Right kidney (tissue), 1 donor: ENCODE measurements at regions not wholly inside any gene's neighbourhood (a gene's known extent, or its start where the extent isn't known, plus 50 kb on each side); places are given as distances from the start of the nearest gene placed in this dataset.
"Not testable (repeated sequence)": the region's sequence is repeated elsewhere in the genome, so short reads cannot be mapped to it uniquely, and the experiment has no call there.

ENCODE experiments used
- DNase-seq: peaks from one replicate; pipeline ENCODE4 v3.0.0-alpha.2; 2016

DNA sequence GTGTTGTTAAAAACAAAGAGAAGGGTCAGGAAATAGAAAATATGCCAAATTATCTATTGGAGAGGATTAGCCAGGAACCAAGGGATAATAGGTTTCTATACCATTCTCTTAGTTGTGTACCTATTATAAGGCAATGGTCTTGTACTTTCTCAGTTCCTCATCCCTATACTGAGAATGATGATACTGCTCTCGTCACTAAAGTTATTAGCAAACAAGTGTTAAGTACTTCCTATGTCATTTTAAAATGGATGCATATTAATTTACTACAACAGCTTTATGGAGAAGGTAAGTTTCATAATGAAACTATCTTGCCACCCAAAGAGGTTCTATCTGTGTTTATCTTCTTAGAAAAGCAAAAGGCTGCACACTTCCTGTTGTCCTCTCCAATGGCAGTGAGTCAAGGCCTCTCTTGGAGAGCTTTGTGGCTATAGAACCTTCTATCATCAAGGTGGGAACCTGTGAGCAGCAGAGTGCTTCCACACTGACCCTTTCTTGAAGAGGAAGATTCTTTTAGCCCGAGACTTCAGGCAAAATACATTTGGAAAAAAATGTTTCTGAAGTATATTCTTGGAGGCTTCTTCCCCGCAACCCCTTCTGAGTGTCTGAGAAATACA is 460.7 kb upstream of the FANCL start:
- no peak for DNase-seq

DNA sequence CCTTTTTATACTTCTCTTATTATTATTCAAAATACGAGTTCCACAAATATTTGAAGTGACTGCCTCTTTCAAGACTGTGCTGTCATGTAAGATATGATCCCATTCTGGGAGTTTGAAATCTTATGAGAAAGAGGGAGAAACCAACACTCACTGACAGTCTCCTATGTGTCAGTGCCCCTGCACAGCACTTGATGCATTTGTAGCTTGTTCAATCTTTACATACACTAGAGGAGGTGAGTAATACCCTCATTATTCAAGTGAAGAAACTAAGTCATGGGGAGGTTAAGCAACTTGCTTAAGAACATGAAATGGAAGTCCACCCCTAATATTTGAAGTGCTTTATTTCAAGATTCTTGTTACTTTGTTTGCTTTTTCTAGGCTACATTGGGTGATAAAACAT is 459.5 kb upstream of the FANCL start:
- no peak for DNase-seq

DNA sequence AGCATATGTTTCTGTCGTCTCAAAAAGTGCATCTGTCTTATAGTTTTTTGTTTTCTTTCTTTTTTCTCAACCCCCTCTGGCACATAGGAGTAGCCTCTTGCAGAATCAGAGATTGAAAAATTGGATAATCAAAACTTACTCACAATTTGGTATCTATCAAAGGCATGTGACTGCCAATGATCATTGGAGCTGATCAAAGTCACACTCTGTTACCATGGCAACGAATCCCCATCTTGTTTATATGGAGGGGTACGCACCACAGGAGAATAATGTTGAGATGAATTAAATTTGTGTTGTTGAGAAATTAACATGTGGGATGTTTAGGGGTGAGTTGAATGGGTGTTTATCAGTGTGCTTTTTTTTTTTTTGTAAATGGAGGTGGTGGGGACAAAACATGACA is 458.3 kb upstream of the FANCL start:
- DNase-seq: no peak

DNA sequence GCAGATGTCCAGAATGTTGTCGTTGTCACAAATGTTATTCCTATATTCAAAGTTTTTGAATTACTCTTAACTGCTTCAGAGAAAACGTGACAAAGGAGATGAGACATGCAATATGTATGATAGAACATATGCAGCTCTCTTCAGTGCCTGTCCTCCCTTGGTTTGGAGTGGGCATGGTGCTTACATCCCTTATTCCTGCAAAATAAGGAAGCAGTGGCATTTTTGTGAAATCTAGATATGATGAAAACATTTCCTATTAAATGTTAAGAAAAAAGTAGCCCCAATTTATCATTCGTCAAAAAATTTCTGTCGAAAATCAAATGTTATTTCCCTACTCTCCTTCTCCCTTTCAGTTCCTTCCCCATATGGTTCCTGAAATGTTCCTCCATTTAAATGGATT is 457.5 kb upstream of the FANCL start:
- no peak for DNase-seq

DNA sequence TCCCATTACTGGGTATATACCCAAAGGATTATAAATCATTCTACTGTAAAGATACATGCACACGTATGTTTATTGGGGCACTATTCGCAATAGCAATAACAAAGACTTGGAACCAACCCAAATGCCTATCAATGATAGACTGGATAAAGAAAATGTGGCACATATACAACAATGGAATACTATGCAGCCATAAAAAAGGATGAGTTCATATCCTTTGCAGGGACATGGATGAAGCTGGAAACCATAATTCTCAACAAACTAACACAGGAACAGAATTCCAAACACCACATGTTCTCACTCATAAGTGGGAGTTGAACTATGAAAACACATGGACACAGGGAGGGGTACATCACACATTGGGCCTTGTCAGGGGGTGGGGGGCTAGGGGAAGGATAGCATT is 453.0 kb upstream of the FANCL start:
- not testable (repeated sequence) for DNase-seq

DNA sequence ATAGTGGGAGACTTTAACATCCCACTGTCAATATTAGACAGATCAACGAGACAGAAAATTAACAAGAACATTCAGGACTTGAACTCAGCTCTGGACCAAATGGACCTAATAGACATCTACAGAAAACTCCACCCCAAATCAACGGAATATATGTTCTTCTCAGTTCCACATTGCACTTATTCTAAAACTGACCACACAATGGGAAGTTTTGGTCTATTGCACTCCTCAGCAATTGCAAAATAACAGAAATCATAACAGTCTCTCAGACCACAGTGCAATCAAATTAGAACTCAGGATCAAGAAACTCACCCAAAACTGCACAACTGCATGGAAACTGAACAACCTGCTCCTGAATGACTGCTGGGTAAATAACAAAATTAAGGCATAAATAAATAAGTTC is 449.9 kb upstream of the FANCL start:
- DNase-seq: not testable (repeated sequence)

DNA sequence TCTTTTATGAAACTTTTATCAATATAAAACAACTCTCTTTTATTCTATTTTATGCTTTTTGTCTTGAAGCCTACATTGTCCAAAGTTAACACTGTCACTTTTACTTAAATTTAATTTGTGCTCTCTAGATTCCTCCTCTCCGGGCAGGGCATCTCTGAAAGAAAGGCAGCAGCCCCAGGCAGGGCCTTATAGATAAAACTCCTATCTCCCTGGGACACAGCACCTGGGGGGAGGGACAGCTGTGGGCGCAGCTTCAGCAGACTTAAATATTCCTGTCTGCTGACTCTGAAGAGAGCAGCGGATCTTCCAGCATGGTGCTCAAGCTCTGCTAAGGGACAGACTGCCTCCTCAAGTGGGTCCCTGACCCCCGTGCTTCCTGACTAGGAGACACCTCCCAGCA is 447.7 kb upstream of the FANCL start:
- DNase-seq: no peak

DNA sequence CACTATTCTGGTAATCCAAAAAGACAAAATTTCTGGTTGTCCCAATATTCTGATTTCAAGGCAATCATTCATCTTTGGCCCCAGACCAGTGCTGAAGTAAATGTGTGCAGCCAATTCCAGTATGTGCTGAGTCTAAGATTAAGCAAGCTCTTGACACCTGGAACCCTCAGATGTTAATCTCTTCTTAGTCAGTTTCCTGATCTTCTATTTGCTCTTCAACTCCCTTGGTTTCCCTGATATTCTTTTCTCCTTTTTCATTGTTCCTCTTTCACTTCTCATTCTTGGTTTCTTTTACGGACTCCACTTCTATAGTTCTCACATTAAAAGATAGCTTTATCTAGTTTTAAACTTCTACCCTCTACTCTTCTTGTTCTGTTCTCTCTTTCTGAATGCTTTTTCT is 445.7 kb upstream of the FANCL start:
- DNase-seq: no peak

DNA sequence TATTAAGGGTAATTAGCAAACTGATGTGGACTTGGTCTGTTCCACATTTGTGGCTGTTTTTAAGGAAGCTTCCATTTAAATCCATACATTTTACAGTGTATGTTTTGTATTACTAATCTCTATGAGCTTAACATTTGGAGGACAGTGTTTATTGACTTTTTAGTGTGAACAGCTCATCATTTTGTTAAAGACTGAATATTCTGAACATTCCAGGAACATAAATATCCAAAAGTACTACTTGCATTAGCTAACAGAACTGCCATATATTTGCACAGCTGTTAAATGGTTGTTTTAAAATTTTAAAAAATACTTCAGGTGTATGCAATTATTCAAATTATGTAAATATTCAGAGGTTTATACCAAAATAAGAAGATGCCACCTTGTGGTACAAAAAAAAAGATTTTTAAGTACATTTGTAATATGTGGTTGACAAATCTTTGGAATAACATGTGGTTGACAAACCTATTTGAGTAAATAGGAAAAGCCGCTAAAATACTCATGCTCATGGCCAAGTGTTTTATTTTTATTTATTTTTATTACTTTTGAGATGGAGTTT is 439.7 kb upstream of the FANCL start:
- no peak for DNase-seq

DNA sequence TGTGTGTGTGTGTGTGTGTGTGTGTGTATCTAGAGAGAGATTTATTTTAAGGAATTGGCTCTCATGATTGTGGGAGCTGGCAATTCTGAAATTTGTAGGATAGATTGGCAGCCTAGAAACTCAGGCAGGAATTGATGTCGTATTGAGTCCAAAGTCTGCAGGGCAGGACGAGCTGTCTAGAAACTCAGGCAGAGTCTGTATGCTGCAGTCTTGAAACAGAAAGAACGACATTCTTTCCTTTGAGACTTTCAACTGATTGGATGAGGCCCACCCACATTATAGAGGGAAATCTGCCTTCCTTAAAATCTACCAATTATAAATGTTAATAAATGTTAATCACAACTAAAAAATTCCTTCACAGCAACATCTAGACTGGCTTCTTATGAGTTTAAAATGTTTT is 436.6 kb upstream of the FANCL start:
- no peak for DNase-seq

DNA sequence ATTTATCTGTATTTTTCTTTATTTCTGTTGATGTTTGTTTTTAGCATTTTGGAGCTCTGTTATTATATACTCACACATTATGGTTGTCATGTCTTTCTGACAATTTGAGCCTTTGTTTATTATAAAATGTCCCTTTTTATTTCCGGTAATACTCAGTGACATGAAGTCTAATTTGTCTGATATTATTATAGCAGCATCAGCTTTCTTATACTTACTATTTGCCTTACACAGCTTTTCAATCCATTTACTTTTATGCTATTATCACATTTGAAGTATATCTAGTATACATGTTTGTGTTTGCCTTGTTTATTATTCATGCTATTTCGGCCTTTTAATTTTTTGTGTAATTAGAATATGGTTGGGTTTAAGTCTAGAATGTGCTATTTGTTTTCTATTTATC is 430.6 kb upstream of the FANCL start:
- no peak for DNase-seq

DNA sequence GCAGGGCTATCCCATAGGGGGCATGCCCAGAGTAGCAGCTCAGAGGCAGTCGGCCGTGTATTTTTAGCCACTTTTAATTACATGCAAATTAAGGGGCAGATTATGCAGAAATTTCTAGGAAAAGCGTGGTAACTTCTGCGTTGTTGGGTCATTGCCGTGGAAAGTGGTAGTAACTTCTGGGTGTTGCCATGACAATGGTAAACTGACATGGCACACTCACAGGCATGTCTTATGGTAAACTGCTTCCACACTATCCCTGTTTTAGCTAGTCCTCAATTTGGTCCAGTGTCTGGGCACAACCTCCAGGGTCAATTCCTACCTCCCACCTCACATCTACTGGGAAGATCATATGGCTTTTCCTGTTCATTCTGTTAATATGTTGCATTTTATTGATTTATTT is 428.9 kb upstream of the FANCL start:
- no peak for DNase-seq

DNA sequence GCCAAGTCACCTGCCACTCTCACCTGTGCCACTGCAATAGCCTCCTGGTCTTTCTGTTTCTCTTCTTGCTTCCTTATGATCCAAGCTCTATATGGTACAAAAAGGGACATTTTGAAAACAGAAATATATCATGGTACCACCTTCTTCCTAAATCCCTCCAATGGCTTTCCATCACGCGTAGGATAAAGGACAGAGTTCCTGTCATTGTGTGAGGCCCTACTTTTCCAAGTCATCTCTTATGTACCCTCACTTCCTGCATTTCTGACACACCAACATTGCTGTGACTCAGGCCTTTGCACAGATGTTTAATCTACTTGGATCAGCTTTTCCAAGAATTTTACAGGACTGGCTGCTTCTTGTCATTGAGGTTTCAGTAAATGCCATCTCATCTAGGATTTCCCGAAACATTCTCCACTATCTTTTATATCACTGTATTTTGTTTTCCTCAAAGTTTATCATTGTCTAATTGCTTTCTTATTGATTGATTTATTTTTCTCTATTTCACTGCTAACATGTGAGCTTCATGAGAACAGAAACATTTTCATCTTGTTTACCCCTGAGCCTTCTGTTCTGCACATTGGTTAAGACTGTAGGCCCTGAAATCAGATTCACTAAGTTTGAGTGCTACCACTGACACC is 426.1 kb upstream of the FANCL start:
- no peak for DNase-seq

DNA sequence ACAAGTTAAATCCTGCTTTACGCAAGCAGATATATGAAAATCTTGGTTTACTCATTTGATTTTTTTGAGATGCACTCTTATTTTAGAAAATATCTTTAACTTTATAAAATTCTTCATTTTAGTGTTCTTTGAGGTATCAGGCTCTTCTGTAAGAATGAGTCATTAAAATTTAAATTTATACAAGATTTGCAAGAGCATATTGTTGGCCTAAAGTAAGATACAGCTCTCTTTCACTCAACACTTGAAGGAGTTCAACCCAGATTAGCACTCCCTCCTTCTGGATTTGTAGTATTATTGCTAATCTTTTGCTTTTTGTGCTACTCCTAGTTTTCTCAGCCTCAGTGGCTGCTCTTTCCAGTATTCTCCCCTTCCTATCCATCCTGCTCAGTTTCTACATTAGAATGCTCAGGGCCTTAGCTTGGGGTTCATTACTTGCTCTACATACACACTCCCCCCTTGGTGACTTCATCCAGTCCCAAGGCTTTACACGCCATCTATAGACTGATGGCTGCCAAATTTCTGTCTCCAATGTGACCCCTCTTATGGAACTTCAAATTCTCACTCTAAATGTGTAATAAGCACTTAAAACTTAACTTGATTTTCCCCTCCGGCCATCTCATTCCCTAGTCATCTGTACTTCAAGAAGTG is 425.3 kb upstream of the FANCL start:
- DNase-seq: no peak

DNA sequence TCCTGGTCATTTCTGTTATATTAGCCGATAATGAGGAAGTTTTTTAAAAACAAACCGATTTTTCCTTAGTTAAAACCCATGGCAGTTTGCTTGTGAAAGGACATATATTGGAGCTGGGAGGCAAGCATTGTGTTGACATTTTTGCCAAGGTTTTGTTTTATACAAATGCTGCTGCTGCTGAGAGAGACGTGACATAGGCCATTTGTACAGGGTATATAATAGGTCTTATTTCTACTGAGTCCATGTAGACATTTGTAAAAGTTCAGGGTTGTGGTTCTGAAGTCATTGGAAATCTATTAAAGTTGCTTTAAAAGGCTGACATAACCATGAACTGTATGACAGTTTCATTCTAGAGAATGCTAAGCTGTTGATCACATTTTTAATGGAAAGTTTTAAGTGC is 424.0 kb upstream of the FANCL start:
- DNase-seq: no peak

DNA sequence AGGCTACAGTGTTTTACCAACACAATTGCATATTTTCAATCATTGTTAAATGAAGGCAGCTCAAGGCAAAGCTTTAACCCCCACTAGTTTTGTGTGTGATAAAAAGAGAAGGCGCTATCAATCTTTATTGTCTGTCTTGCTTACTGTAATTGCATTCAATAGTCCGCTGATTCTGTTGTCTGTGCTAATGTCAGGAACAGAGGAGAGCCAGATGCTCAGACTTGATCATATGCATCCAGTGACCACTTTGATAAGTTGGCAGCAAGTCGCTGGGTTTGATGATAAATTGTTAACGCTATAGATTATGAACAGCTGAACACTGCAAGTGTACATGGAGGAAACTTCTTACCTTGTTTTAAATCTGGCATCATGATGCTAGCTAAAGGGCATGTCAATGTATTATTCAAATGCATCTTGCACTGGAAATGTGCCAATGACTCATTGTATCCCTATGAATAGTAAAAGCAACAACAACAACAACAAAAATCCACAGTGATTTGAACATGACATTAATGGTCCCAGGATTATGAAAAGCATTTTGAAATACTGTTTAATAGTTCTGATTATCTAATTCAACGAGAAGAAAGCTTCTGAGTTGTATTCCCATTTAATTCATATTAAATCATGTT is 423.5 kb upstream of the FANCL start:
- DNase-seq: no peak

DNA sequence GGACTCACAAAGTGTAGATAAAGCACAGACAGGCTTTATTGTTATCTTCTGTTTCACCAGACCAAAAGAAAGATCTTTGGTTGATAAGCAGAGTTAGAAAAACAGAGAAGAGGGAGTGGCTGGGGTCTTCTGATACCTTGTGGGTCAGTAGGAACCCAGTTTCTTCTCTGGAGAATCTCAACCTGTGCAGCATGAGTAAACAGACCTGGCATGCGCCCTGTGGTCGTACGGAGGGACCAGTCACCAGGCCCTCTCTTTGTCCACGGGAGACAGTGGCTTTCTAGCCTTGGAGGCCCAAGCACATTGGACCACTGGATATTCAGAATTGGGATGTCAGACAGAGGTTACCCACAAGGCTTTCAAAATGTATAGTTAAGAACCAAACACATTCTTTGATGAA is 418.9 kb upstream of the FANCL start:
- no peak for DNase-seq

DNA sequence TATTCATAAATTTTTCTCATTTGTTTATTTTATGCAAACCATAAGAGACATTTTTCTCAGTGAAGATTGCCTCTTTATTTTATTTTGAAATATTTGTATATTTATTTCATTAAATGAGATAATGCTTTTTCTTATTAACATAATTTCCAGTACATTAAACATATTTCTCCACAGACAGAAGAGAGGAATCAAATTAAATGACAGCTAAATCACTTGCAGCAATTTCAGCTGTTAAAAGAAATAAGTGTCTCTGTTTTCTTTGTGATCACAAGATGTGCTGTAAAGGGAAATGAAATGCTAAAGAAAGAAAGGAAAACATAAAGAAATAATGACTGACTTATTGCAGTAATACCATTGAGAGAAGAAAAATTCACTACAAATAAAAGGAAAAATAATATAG is 414.0 kb upstream of the FANCL start:
- no peak for DNase-seq

DNA sequence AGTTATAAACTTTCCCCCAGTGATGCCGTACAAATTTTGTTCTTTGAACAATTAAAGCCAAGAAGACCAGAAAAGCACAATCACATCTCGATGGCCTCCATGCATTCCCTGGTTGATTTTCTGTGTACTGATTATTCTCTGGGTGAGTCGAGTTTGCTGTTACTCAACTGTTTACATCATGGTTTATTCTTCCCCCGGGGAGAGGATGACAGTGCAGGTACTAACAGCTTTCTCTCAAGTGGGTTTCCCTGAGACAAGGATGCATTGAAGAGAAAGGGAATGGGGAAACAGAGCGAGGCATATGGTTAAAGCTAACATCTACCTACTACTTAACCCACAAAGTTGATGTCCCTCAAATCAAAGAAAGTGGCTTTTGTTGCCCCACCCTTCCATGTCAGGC is 410.8 kb upstream of the FANCL start:
- DNase-seq: no peak

DNA sequence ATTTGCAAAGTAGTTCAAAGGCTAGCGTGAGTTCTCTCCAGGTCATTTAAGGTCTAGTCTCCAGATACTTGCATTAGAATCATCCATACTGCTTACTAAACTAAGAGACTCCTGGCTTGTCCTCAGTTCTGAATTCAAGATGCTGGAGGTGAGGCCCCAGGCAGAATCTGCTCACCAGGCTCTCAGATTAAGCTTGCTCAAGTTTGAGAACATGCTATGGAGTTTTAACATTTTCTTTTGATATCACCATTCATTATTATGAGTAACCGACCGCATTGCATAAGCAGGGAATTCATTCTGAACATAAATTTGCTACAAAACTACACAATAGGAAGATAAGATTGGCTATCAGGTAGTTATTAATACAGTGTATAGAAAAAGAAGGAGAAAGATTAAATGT is 409.7 kb upstream of the FANCL start:
- no peak for DNase-seq

DNA sequence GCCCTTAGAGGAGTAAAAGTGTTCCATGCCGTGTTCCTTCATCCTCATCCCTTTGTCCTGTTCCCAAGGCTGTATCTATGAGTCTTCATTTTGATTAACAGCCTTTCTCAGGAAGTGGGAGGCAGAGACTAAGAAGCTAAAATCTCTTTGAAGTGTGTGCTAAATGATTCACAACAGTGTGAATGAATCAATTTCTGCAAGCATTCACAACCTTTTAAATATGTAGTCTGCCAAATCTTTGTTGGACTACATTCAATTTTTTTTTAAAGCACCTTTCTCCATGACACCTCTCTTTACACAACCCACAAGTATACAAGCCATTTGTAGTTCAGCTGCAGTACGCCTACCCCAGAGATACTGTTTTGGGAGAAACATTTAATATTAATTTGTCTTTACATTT is 408.6 kb upstream of the FANCL start:
- DNase-seq: no peak

DNA sequence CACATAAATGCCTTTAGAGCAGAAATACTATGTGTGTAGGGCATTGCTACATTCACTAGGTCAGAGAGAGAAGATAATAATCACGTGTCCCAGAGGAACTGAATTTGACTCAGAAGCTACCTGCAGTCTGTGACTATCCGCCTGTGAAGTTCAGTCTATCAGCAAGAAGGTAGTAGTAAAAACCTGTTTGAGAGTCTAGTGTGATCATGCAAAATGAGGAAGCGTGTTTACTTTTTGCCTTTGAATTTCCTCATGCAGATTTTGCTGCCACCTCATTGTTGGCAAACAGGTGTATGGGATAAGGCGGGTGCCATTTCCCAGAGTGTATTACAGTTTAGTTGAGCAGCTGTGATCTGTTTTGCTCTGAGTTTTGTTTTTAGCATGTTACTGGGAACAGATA is 403.9 kb upstream of the FANCL start:
- no peak for DNase-seq

DNA sequence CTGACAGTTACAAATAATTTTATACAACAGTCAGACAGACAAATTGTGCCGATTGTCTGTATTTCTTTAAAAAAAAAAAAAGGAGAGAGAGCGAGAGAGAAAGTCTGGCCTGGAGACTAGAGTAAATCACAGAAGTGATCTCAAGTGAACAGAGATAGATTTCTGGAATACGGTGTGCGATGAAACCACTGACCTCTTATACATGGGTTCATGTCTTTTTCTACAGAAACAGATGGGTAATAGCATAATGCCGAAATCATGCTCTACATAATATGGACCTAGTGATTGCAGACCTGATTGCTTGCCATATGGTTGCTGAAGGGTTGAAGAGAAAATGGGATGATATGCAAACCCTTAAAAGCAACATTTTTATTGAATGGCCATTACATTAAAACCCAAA is 403.3 kb upstream of the FANCL start:
- DNase-seq: no peak

DNA sequence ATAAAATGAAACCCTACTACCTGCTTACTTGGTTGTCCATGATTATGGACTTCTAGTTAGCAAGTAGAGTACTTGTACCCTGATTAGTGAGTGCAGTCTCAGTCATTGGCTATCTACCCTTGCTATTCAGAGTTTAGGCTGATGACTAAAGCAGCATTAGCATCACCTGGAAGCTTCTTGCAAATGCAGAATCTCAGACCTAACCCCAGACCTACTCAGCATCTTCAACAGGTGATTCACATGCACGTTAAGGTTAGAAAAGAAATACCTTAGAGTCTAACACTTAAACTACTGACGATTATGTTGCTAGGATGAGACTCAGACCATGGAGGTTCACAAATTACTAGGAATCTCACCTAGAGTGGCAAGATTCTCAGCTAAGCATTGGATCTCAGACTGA is 399.9 kb upstream of the FANCL start:
- DNase-seq: no peak
